ENCODE measurements at regions not wholly inside any gene's neighbourhood (a gene's known extent, or its start where the extent isn't known, plus 50 kb on each side); places are given as distances from the start of the nearest gene placed in this dataset.

DNA sequence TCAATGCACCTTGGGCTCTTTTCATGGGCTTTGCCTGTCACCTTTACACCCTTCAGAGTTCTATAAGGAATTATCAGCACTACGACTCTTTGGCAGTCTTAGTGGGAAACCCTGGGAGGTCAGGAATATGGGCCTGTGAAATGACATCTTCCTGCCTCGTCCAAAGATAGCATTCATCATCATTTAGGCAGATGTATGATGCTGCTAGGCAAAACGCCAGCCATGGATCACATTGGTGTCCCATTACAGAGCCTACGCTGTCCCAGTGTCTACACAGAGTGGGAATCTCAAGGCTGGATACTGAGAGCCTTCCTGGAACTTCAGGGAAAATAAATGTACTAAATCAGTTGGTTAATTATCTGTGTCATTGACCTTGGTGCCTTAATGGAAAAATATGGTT is 259.4 kb upstream of the CELF2 start:
- TF ChIP-seq GATA2 (IDR thresholded peaks at IDR 0.05; ENCODE audit: low read depth, low read length) = no peak
- TF ChIP-seq GATA3 (IDR thresholded peaks at IDR 0.05; ENCODE audit: low read depth, low read length) = no peak

Measured in SH-SY5Y (cell line).